ENCODE measurements at regions not wholly inside any gene's neighbourhood (a gene's known extent, or its start where the extent isn't known, plus 50 kb on each side); places are given as distances from the start of the nearest gene placed in this dataset.

DNA sequence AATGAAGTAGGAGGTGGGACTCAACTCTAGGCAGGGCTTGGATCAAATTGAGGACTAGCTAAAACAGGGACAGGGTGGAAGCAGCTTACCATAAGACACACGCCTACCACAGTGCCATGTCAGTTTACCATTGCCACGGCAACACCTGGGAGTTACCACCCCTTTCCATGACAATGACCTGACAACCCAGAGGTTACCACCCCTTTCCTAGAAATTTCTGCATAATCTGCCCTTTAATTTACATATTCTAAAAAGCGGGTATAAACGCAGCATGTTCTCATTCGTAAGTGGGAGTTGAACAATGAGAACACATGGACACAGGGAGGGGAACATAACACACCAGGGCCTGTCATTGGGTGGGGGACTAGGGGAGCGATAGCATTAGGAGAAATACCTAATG, 72.7 kb downstream of the GCC1 start:
- TF ChIP-seq POLR2AphosphoS5 (IDR thresholded peaks at IDR 0.05; ENCODE audit: low read depth, low read length) (no peak), POLR2A (IDR thresholded peaks at IDR 0.05; ENCODE audit: low read depth, low read length) (no peak)

Measured in GM12892 (cell line).